ENCODE measurements at regions not wholly inside any gene's neighbourhood (a gene's known extent, or its start where the extent isn't known, plus 50 kb on each side); places are given as distances from the start of the nearest gene placed in this dataset.

DNA sequence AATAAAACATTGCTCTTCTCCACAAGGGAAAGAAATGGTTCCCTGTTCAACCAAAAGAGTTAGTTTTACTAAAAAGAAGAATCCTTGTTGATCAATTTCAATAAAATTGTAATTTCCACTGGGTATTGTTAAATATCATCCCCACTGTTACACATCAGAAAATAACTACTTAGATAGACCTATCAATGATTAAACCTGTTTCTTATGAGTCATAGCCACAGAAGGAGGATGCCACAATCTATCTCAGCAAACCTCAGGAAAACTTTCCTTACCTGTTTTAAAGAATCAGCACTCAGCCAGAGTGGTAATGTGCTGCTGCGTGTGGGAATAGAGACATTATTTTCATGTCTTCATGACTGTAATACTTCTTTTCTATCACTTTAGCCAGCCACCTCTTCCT is 72.5 kb upstream of the RPS4Y2 start:
- TF ChIP-seq, protein P1, sequence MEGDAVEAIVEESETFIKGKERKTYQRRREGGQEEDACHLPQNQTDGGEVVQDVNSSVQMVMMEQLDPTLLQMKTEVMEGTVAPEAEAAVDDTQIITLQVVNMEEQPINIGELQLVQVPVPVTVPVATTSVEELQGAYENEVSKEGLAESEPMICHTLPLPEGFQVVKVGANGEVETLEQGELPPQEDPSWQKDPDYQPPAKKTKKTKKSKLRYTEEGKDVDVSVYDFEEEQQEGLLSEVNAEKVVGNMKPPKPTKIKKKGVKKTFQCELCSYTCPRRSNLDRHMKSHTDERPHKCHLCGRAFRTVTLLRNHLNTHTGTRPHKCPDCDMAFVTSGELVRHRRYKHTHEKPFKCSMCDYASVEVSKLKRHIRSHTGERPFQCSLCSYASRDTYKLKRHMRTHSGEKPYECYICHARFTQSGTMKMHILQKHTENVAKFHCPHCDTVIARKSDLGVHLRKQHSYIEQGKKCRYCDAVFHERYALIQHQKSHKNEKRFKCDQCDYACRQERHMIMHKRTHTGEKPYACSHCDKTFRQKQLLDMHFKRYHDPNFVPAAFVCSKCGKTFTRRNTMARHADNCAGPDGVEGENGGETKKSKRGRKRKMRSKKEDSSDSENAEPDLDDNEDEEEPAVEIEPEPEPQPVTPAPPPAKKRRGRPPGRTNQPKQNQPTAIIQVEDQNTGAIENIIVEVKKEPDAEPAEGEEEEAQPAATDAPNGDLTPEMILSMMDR (IDR thresholded peaks at IDR 0.05): no peak
- no peak for TF ChIP-seq POLR2A (IDR thresholded peaks at IDR 0.05)
